HepG2 (cell line): ENCODE measurements at regions not wholly inside any gene's neighbourhood (a gene's known extent, or its start where the extent isn't known, plus 50 kb on each side); places are given as distances from the start of the nearest gene placed in this dataset.

Experiments used
- ATAC-seq: fragments of 200-7000 bp; cut with Tn5 transposase; 3 replicates; pipeline ENCODE4 v1.9.1; 2020; ENCODE audit warnings: mild to moderate bottlenecking, moderate library complexity
- BruUV-seq: library from RNA; stranded (reverse); fragments of 400-500 nt; replicated peaks from 2 replicates; lab custom pipeline; 2021; lab: Mats Ljungman, UMichigan
- CTCF ChIA-PET: fragments of 300-600 bp; formaldehyde crosslinking; extraction: SDS; loops from one replicate; lab custom pipeline; 2021; ENCODE audit warnings: low total read pairs, inconsistent platforms, low intra/inter-chr PET ratio; lab: Yijun Ruan, JAX
- POLR2A ChIA-PET: fragments of 350-600 bp; sonication (Branson Sonifier 250); formaldehyde crosslinking; loops from one replicate; lab custom pipeline; 2020; ENCODE audit warnings: antibody characterized with exemption, inconsistent platforms; lab: Yijun Ruan, JAX
- DNase-seq: peaks from one replicate; pipeline ENCODE4 v3.0.0-alpha.2; 2015; ENCODE audit warnings: low spot score
- FAIRE-seq: peaks from 3 replicates; lab custom pipeline; 2011; peaks lifted over from hg19 to GRCh38; lab: Jason Lieb, UNC
- H2AFZ ChIP-seq: one replicate; pipeline ENCODE4 v1.6.1; 2011; ENCODE audit warnings: low read length, inconsistent platforms
- H3K27ac ChIP-seq: fragments of 300-600 bp; 3 replicates; pipeline ENCODE4 v1.8.0; 2011; ENCODE audit warnings: mixed run types, mild to moderate bottlenecking, mixed read lengths, low read length, inconsistent platforms; ENCODE audit not compliant: insufficient read depth; ENCODE audit errors: extremely low read length
- H3K27me3 ChIP-seq, 2 experiments: fragments of 200-600 bp in 1 of 2; 2 replicates in 1 of 2; 3 replicates in 1 of 2; pipeline versions ENCODE4 v1.6.0 to v1.8.0; 2011; ENCODE audit warnings: low read length in 2 of 2, mild to moderate bottlenecking in 2 of 2, moderate library complexity in 2 of 2, inconsistent platforms in 1 of 2; ENCODE audit not compliant: insufficient read depth in 2 of 2, control insufficient read depth in 1 of 2
- H3K36me3 ChIP-seq, 2 experiments: fragments of 200-600 bp in 1 of 2; replicated peaks in 1 of 2; 2 replicates in 1 of 2; 3 replicates in 1 of 2; pipeline versions ENCODE4 v1.5.1 to v1.8.0; 2011; ENCODE audit warnings: low read length in 2 of 2, inconsistent platforms in 1 of 2; ENCODE audit not compliant: insufficient read depth in 2 of 2, control insufficient read depth in 1 of 2
- H3K4me1 ChIP-seq: 2 replicates; pipeline ENCODE4 v1.5.1; 2012; ENCODE audit warnings: low read length, inconsistent platforms; ENCODE audit not compliant: insufficient read depth
- H3K4me2 ChIP-seq: 2 replicates; pipeline ENCODE4 v1.6.0; 2011; ENCODE audit warnings: low read depth, low read length, inconsistent platforms
- H3K4me3 ChIP-seq, 3 experiments: fragments of 200-600 bp in 1 of 3; sonication (generic), shearing (Covaris generic) in 1 of 3; replicated peaks in 1 of 3; 2 replicates each; pipeline ENCODE4 v1.5.1; 2011 to 2016; ENCODE audit warnings: low read length in 3 of 3, inconsistent platforms in 2 of 3, low read depth in 2 of 3, mild to moderate bottlenecking in 2 of 3, control low read depth in 1 of 3, mixed read lengths in 1 of 3; ENCODE audit not compliant: insufficient read depth in 1 of 3
- H3K79me2 ChIP-seq: one replicate; pipeline ENCODE4 v1.6.1; 2011; ENCODE audit warnings: low read length, inconsistent platforms; ENCODE audit not compliant: insufficient read depth
- H3K9ac ChIP-seq: 2 replicates; pipeline ENCODE4 v1.6.0; 2011; ENCODE audit warnings: mild to moderate bottlenecking, low read depth, low read length, inconsistent platforms; ENCODE audit not compliant: insufficient read depth
- H3K9me3 ChIP-seq: 2 replicates; pipeline ENCODE4 v1.5.1; 2012; ENCODE audit warnings: mild to moderate bottlenecking, low read length
- H4K20me1 ChIP-seq: 2 replicates; pipeline ENCODE4 v1.6.0; 2011; ENCODE audit warnings: inconsistent platforms, mild to moderate bottlenecking, low read length, moderate library complexity; ENCODE audit not compliant: insufficient read depth
- AGO2 ChIP-seq: fragments of 200-400 bp; formaldehyde crosslinking; optimal IDR thresholded peaks from 2 replicates; pipeline ENCODE3; 2017; ENCODE audit warnings: mild to moderate bottlenecking, low read depth, low read length, moderate library complexity
- EHMT2 ChIP-seq: fragments of 200-600 bp; sonication (generic); IDR thresholded peaks from 2 replicates; pipeline ENCODE4 v1.7.0; 2017; ENCODE audit warnings: antibody characterized with exemption, low read depth, low read length, borderline replicate concordance
- ELF3 ChIP-seq: IDR thresholded peaks from 2 replicates; pipeline ENCODE4 v1.6.1; 2016; ENCODE audit warnings: missing genetic modification reagents, missing compliant biosample characterization
- FOXA1 ChIP-seq, 2 experiments: fragments of 450-650 bp in 1 of 2; sonication (generic) in 1 of 2; formaldehyde crosslinking in 1 of 2; IDR thresholded peaks; 2 replicates each; pipeline versions ENCODE4 v1.4.0 to v1.6.1; 2016 to 2020; ENCODE audit warnings: missing genetic modification reagents in 1 of 2
- KLF11 ChIP-seq: IDR thresholded peaks from 2 replicates; pipeline ENCODE4 v1.6.1; 2016; ENCODE audit warnings: missing compliant biosample characterization
- KLF13 ChIP-seq: sonication (generic); formaldehyde crosslinking; IDR thresholded peaks from 2 replicates; pipeline ENCODE4 v1.4.0; 2020; ENCODE audit warnings: mild to moderate bottlenecking, missing genetic modification reagents
- NFKBIZ ChIP-seq: IDR thresholded peaks from 2 replicates; pipeline ENCODE4 v1.6.1; 2018; ENCODE audit warnings: missing genetic modification reagents, missing compliant biosample characterization
- STAT5B ChIP-seq: sonication (generic); formaldehyde crosslinking; IDR thresholded peaks from 2 replicates; pipeline ENCODE4 v1.4.0; 2020; ENCODE audit warnings: missing genetic modification reagents
- TMF1 ChIP-seq: sonication (generic); formaldehyde crosslinking; IDR thresholded peaks from 2 replicates; pipeline ENCODE4 v1.8.1; 2022; ENCODE audit warnings: low read depth, missing genetic modification reagents
- ZBTB44 ChIP-seq: sonication (generic); formaldehyde crosslinking; IDR thresholded peaks from 2 replicates; pipeline ENCODE4 v1.4.0; 2020; ENCODE audit warnings: missing genetic modification reagents
- ZFP36 ChIP-seq: fragments of 150-350 bp; IDR thresholded peaks from 2 replicates; pipeline ENCODE4 v1.6.1; 2018; ENCODE audit warnings: borderline replicate concordance, low read length, low read depth; ENCODE audit not compliant: partially characterized antibody
- ZFP36L1 ChIP-seq: sonication (generic); formaldehyde crosslinking; IDR thresholded peaks from 2 replicates; pipeline ENCODE4 v1.8.0; 2022; ENCODE audit warnings: mild to moderate bottlenecking, missing genetic modification reagents, moderate library complexity
- ZNF256 ChIP-seq: sonication (generic); formaldehyde crosslinking; conservative IDR thresholded peaks from 2 replicates; pipeline ENCODE4 v1.4.0; 2020; ENCODE audit warnings: missing genetic modification reagents
- ZNF354B ChIP-seq: sonication (generic); formaldehyde crosslinking; IDR thresholded peaks from 2 replicates; pipeline ENCODE4 v1.8.0; 2022; ENCODE audit warnings: mild to moderate bottlenecking, missing genetic modification reagents
- ZNF598 ChIP-seq: sonication (generic); formaldehyde crosslinking; IDR thresholded peaks from 2 replicates; pipeline ENCODE4 v1.5.1; 2020; ENCODE audit warnings: mild to moderate bottlenecking, missing genetic modification reagents, borderline replicate concordance
- ZNF83 ChIP-seq: sonication (generic); formaldehyde crosslinking; IDR thresholded peaks from 2 replicates; pipeline ENCODE4 v1.4.0; 2020; ENCODE audit warnings: missing genetic modification reagents, mild to moderate bottlenecking, borderline replicate concordance
- WGBS: methylation state at CpG from one replicate; pipeline ENCODE4 v1.1.6; 2017; ENCODE audit warnings: low lambda C conversion rate; 5-methylcytosine and 5-hydroxymethylcytosine counted together
- in situ Hi-C: cut with HindIII; loops from 2 replicates; pipeline ENCODE4 v1.10.0; 2017; ENCODE audit warnings: low pct_unique_long_range_greater_than_20kb; ENCODE audit not compliant: extremely low pct_ligation_motif_present
- intact Hi-C: fragments of 100-400 bp; cut with micrococcal nuclease; formaldehyde crosslinking; loops from one replicate; pipeline ENCODE4 v1.10.0; 2022; ENCODE audit not compliant: unreplicated experiment
- TF ChIP-seq, protein P1 (sequence below): sonication (generic); formaldehyde crosslinking; IDR thresholded peaks from 2 replicates; pipeline ENCODE4 v1.4.0; 2020; ENCODE audit warnings: missing genetic modification reagents
- TF ChIP-seq, protein P2 (sequence below): sonication (generic); formaldehyde crosslinking; IDR thresholded peaks from 2 replicates; pipeline ENCODE4 v1.5.0; 2020; ENCODE audit warnings: mild to moderate bottlenecking, missing genetic modification reagents, borderline replicate concordance

GRCh38 chr10:125599194-125599593, 83.8 kb downstream of the TEX36 start:
- ChIA-PET POLR2A (no interaction called here), CTCF (no interaction called here)
- intact Hi-C loops (no loop called here), in situ Hi-C loops (no loop called here)
- Histone ChIP-seq H4K20me1 (no peaks in the 10 kb centered on the region), H3K79me2 (no peaks in the 10 kb centered on the region), H3K4me2 (no peak overlapping the region), H3K9ac (no peak overlapping the region), H3K9me3 (peaks cover 18% of the 10 kb centered on the region), H3K27ac (no peak overlapping the region), H2AFZ (no peak overlapping the region), H3K27me3 (peaks cover 0 to 11% of the 10 kb centered on the region in 2 experiments; a peak in 1 of 5 replicates), H3K4me3 (no peak overlapping the region), H3K36me3 (no peaks in the 10 kb centered on the region), H3K4me1 (no peaks in the 10 kb centered on the region)
- ATAC-seq, result no peak
- WGBS, result 0% methylated on average over 4 of the region's 4 CpGs
- no peak for DNase-seq
- TF ChIP-seq ZBTB44 (CRISPR knock-in tag) (no peak), ELF3 (CRISPR knock-in tag) (no peak), EHMT2 (no peak), FOXA1 (IDR thresholded peaks at IDR 0.05) (no peak), FOXA1 (CRISPR knock-in tag; IDR thresholded peaks at IDR 0.05) (no peak), STAT5B (CRISPR knock-in tag) (no peak), KLF11 (no peak), TMF1 (CRISPR knock-in tag) (no peak), ZNF256 (CRISPR knock-in tag) (no peak), ZNF598 (CRISPR knock-in tag) (no peak), ZFP36L1 (CRISPR knock-in tag) (no peak), ZFP36 (no peak), AGO2 (no peak), NFKBIZ (CRISPR knock-in tag) (no peak), ZNF83 (CRISPR knock-in tag) (no peak), ZNF354B (no peak), KLF13 (CRISPR knock-in tag) (no peak)
- TF ChIP-seq, protein P1, sequence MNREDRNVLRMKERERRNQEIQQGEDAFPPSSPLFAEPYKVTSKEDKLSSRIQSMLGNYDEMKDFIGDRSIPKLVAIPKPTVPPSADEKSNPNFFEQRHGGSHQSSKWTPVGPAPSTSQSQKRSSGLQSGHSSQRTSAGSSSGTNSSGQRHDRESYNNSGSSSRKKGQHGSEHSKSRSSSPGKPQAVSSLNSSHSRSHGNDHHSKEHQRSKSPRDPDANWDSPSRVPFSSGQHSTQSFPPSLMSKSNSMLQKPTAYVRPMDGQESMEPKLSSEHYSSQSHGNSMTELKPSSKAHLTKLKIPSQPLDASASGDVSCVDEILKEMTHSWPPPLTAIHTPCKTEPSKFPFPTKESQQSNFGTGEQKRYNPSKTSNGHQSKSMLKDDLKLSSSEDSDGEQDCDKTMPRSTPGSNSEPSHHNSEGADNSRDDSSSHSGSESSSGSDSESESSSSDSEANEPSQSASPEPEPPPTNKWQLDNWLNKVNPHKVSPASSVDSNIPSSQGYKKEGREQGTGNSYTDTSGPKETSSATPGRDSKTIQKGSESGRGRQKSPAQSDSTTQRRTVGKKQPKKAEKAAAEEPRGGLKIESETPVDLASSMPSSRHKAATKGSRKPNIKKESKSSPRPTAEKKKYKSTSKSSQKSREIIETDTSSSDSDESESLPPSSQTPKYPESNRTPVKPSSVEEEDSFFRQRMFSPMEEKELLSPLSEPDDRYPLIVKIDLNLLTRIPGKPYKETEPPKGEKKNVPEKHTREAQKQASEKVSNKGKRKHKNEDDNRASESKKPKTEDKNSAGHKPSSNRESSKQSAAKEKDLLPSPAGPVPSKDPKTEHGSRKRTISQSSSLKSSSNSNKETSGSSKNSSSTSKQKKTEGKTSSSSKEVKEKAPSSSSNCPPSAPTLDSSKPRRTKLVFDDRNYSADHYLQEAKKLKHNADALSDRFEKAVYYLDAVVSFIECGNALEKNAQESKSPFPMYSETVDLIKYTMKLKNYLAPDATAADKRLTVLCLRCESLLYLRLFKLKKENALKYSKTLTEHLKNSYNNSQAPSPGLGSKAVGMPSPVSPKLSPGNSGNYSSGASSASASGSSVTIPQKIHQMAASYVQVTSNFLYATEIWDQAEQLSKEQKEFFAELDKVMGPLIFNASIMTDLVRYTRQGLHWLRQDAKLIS (CRISPR knock-in tag), result no peak
- TF ChIP-seq, protein P2, sequence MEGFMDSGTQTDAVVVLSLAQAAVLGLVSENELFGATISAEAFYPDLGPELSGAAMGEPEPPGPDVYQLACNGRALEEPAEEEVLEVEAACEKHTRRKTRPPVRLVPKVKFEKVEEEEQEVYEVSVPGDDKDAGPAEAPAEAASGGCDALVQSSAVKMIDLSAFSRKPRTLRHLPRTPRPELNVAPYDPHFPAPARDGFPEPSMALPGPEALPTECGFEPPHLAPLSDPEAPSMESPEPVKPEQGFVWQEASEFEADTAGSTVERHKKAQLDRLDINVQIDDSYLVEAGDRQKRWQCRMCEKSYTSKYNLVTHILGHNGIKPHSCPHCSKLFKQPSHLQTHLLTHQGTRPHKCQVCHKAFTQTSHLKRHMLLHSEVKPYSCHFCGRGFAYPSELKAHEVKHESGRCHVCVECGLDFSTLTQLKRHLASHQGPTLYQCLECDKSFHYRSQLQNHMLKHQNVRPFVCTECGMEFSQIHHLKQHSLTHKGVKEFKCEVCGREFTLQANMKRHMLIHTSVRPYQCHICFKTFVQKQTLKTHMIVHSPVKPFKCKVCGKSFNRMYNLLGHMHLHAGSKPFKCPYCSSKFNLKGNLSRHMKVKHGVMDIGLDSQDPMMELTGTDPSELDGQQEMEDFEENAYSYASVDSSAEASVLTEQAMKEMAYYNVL (CRISPR knock-in tag), result no peak
- no peak for FAIRE-seq
- no TSS peak for BruUV-seq
